ENCODE measurements at regions not wholly inside any gene's neighbourhood (a gene's known extent, or its start where the extent isn't known, plus 50 kb on each side); places are given as distances from the start of the nearest gene placed in this dataset.

DNA sequence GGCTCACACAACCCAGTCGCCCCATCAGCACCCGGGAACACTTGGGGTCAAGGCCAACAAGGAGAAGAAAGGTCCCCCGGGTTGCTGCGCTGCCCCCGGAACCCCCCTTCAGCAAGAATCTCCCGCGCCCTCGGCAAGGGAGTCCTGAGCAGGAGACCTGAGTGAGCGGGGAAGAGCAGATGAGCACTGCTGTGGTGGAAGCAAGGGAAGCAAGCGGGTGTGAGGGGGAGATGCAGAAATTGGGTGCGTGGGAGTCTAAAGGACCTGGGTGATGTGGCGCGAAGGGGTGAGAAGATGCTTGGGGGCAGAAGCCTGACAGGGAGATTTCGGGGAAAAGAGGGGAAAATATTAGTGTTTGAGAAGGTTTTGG is 105.5 kb upstream of the PRB2 start:
- Mint-ChIP-seq H3K4me1 (peaks cover 3% of the 10 kb centered on the region), H3K4me3 (no peak overlapping the region), H3K9me3 (peaks cover 11% of the 10 kb centered on the region), H3K27ac (no peak overlapping the region), H3K27me3 (peaks cover 29% of the 10 kb centered on the region), H3K36me3 (ENCODE audit: low read depth) (no peaks in the 10 kb centered on the region)
- DNase-seq = no peak
- intact Hi-C loops (cut with micrococcal nuclease) = no loop called here

DNA sequence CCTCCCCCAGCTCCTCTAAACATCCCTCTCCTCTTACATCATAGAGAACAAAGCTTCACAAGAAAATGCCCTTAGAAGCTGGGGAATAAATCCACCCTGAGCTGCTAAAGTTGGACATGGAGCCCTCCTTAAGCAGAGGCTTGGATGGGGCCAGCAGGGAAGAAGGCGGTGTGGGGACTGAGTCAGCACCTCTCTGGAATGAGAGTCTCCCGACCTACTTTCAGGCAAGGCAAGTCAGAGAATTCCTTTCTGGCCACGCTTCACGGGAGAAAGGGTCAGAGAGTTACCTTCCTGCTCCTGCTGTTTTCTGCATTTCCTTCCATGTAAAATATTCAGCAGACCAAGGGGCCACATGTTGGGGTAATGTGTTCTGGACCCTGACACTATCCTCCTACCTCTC is 113.3 kb upstream of the PRB2 start:
- no peak for DNase-seq
- Mint-ChIP-seq H3K4me1 (no peaks in the 10 kb centered on the region), H3K27ac (no peak overlapping the region), H3K4me3 (no peak overlapping the region), H3K27me3 (peaks cover 13% of the 10 kb centered on the region), H3K9me3 (no peaks in the 10 kb centered on the region), H3K36me3 (ENCODE audit: low read depth) (no peaks in the 10 kb centered on the region)
- intact Hi-C loops (cut with micrococcal nuclease) = no loop called here

GRCh38 chr12:11509326-11509725 is 114.0 kb upstream of the PRB2 start:
- H3K9me3 Mint-ChIP-seq = no peaks in the 10 kb centered on the region

DNA sequence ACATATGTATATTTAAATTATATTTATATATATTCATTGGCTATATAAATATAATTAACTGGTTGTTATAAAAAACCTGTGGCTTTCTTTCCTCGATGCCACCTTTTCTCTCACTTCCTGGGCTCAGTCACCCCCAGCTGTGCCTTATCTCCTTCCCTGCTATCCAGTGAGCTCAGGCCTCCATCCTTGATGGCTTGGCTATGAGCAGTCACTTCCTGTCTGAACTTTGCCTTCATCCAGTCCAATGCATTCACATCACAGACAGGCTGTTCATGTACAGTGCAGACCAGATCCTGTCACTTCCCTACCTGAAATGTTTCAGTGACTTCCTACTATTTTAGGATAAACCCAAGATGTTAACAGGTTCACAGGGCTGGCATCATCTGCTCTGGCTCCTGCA is 115.3 kb upstream of the PRB2 start:
- intact Hi-C loops (cut with micrococcal nuclease) = no loop called here
- H3K9me3 Mint-ChIP-seq = no peaks in the 10 kb centered on the region
- H3K27me3 Mint-ChIP-seq = peaks cover 16% of the 10 kb centered on the region
- no peaks in the 10 kb centered on the region for H3K4me1 Mint-ChIP-seq
- H3K36me3 Mint-ChIP-seq (ENCODE audit: low read depth) = no peaks in the 10 kb centered on the region
- no peak overlapping the region for H3K27ac Mint-ChIP-seq
- no peak for DNase-seq
- no peak overlapping the region for H3K4me3 Mint-ChIP-seq

More at GRCh38 chr12:11509326-11509725, 114.0 kb upstream of the PRB2 start:
- no peaks in the 10 kb centered on the region for H3K4me1 Mint-ChIP-seq
- no peak for DNase-seq
- H3K27ac Mint-ChIP-seq = no peak overlapping the region
- H3K36me3 Mint-ChIP-seq (ENCODE audit: low read depth) = no peaks in the 10 kb centered on the region
- intact Hi-C loops (cut with micrococcal nuclease) = no loop called here
- peaks cover 14% of the 10 kb centered on the region for H3K27me3 Mint-ChIP-seq
- H3K4me3 Mint-ChIP-seq = no peak overlapping the region

GRCh38 chr12:11513288-11513687 is 117.9 kb upstream of the PRB2 start:
- intact Hi-C loops (cut with micrococcal nuclease) = no loop called here
- H3K27ac Mint-ChIP-seq = no peak overlapping the region
- H3K36me3 Mint-ChIP-seq (ENCODE audit: low read depth) = no peaks in the 10 kb centered on the region
- H3K9me3 Mint-ChIP-seq = no peaks in the 10 kb centered on the region
- no peaks in the 10 kb centered on the region for H3K4me1 Mint-ChIP-seq
- DNase-seq = no peak
- H3K27me3 Mint-ChIP-seq = peaks cover 18% of the 10 kb centered on the region
- no peak overlapping the region for H3K4me3 Mint-ChIP-seq

DNA sequence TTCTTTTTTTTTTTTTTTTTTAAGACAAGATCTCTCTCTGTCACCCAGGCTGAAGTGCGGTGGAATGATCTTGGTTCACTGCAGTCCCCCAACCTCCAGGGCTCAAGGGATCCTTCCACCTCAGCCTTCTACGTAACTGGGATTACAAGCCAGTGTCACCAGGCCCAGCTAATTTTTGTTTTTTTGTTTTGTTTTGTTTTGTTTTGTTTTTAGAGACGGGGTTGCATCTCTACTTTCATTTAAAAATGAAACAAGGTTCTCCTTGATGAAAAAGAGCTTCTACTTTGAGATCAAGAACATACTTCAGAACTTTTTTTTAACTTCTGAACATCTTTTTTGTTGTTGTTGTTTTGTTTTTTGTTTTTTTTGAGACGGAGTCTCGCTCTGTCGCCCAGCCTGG is 121.7 kb upstream of the PRB2 start:
- no peak overlapping the region for H3K27ac Mint-ChIP-seq
- no peak for DNase-seq
- H3K9me3 Mint-ChIP-seq = no peaks in the 10 kb centered on the region
- no peaks in the 10 kb centered on the region for H3K36me3 Mint-ChIP-seq (ENCODE audit: low read depth)
- H3K27me3 Mint-ChIP-seq = peaks cover 25% of the 10 kb centered on the region
- H3K4me1 Mint-ChIP-seq = no peaks in the 10 kb centered on the region
- H3K4me3 Mint-ChIP-seq = no peak overlapping the region
- intact Hi-C loops (cut with micrococcal nuclease) = no loop called here

DNA sequence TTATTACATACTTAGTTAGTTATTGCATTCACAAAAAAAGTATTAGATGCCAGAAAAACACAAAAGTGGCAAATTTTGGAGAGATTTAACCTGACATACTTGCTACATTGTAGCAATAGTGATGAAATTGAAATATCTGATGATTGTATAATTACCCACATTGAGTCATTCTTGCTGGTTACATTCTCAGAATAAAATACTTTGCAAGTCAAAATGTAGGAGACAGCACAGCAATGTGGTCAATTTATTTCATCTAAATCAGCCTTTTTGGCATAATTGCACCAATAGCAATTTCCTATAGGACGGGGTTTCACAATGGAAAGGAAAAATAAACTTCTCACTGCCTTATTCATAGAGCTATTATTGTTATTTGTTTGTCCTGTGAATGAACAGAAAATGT is 125.0 kb upstream of the ETV6 start:
- no peak for DNase-seq
- H3K27me3 Mint-ChIP-seq = peaks cover 32% of the 10 kb centered on the region
- H3K4me3 Mint-ChIP-seq = no peak overlapping the region
- intact Hi-C loops (cut with micrococcal nuclease) = no loop called here
- no peaks in the 10 kb centered on the region for H3K4me1 Mint-ChIP-seq
- no peak overlapping the region for H3K27ac Mint-ChIP-seq
- no peaks in the 10 kb centered on the region for H3K9me3 Mint-ChIP-seq
- no peaks in the 10 kb centered on the region for H3K36me3 Mint-ChIP-seq (ENCODE audit: low read depth)

DNA sequence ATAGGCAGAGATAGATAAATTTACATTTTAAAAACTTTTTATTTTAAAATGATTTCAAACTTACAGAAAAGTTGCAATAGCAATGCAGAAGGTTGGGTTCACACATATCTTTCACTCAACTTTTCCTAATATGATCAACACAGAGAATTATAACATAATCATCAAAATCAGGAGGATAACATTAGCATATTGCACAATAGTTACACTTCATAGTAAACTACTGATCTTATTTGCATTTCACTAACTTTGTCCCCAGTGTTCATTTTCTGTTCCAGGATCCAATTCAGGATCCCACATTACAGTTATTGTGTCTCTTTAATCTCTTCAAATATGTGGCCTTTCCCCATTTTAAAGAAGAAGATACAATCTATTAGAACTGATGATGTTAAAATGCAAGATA is 115.4 kb upstream of the ETV6 start:
- intact Hi-C loops (cut with micrococcal nuclease) = no loop called here
- H3K4me3 Mint-ChIP-seq = no peak overlapping the region
- H3K27me3 Mint-ChIP-seq = peaks cover 36% of the 10 kb centered on the region
- H3K36me3 Mint-ChIP-seq (ENCODE audit: low read depth) = no peaks in the 10 kb centered on the region
- DNase-seq = no peak
- H3K4me1 Mint-ChIP-seq = no peaks in the 10 kb centered on the region
- no peak overlapping the region for H3K27ac Mint-ChIP-seq
- peaks cover 7% of the 10 kb centered on the region for H3K9me3 Mint-ChIP-seq

- H3K4me3 Mint-ChIP-seq = no peak overlapping the region
- intact Hi-C loops (cut with micrococcal nuclease) = no loop called here
- H3K9me3 Mint-ChIP-seq = peaks cover 11% of the 10 kb centered on the region
- H3K27me3 Mint-ChIP-seq = peaks cover 29% of the 10 kb centered on the region
- DNase-seq = no peak
- H3K36me3 Mint-ChIP-seq (ENCODE audit: low read depth) = no peaks in the 10 kb centered on the region
- H3K27ac Mint-ChIP-seq = no peak overlapping the region
- no peaks in the 10 kb centered on the region for H3K4me1 Mint-ChIP-seq
Observed at GRCh38 chr12:11535127-11535526, 114.3 kb upstream of the ETV6 start.

DNA sequence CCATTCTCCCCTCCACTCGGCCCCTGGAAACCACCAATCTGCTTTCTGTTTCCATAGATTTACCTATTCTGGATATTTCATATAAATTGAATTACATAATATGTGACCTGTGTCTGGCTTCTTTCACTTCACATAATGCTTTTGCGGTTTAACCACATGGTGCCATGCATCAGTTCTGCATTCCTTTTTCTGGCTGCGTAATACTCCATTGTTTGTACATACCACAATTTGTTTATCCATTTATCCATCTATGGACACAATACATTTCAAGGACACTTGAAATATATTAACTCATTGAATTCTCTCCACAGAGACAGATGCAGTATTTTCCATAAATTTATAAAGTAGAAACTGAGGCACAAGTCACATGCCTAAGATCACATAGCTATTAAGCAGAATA is 110.3 kb upstream of the ETV6 start:
- H3K36me3 Mint-ChIP-seq (ENCODE audit: low read depth) = no peaks in the 10 kb centered on the region
- H3K27ac Mint-ChIP-seq = no peak overlapping the region
- intact Hi-C loops (cut with micrococcal nuclease) = no loop called here
- H3K4me1 Mint-ChIP-seq = peaks cover 15% of the 10 kb centered on the region
- H3K27me3 Mint-ChIP-seq = peaks cover 5% of the 10 kb centered on the region
- DNase-seq = no peak
- peaks cover 11% of the 10 kb centered on the region for H3K9me3 Mint-ChIP-seq
- H3K4me3 Mint-ChIP-seq = no peak overlapping the region

DNA sequence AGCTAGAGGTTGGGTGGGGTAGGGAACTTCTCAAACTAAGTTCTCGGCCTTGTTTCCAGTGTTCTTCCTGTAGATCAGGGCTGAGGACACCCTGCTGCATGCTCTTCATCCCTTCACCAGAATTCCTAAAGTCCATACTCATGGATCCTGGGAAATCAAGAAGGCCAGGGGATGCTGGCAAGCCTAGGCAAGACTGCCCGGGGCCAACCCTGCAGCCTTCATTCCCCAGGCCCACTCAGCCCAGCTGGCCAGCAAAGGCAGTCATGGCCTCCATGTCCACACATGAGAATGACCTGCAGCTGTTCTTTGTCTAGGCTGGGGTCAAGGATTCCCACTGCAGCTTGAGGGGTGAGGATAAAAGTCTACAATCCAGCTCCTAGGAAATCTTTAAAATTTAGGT is 109.3 kb upstream of the ETV6 start:
- Mint-ChIP-seq H3K27me3 (peaks cover 4% of the 10 kb centered on the region), H3K4me3 (no peak overlapping the region), H3K9me3 (peaks cover 7% of the 10 kb centered on the region), H3K27ac (no peak overlapping the region), H3K36me3 (ENCODE audit: low read depth) (no peaks in the 10 kb centered on the region), H3K4me1 (peaks cover 24% of the 10 kb centered on the region)
- intact Hi-C loops (cut with micrococcal nuclease) = no loop called here
- no peak for DNase-seq

DNA sequence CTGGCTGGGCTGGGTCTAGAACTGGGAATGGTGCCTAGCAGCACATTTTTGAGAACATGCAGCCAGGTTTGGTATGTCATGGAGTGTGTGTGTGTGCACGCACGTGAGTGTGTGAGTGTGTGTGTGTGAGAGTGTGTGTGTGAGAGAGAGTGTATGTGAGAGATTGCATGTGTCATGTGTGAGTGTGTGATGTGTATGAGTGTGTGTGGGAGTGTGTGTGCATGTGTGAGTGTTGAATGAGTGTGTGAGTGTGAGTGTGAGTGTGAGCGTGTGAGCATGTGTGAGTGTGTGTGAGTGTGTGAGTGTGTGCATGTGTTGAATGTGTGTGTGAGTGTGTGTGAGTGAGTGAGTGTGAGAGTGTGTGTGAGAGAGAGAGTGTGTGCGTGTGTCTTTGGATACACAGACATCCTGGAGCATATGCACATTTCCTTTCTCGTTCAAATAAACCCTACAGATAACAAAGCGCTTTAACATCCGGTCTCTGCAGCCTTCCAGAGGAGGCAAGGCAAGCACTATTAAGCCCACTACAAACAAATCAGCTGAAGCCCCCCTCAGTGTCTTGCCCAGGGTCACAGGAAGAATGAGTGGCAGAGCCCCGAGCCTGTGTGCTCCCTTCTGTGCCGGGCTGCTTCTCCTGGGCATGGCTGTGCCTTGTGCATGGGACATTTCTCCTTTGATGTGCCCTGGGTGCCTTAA is 108.7 kb upstream of the ETV6 start:
- no peaks in the 10 kb centered on the region for H3K36me3 Mint-ChIP-seq (ENCODE audit: low read depth)
- peaks cover 7% of the 10 kb centered on the region for H3K9me3 Mint-ChIP-seq
- H3K27ac Mint-ChIP-seq = no peak overlapping the region
- peaks cover 30% of the 10 kb centered on the region for H3K4me1 Mint-ChIP-seq
- H3K4me3 Mint-ChIP-seq = peak overlapping the region; percentile 1
- peaks cover 4% of the 10 kb centered on the region for H3K27me3 Mint-ChIP-seq
- DNase-seq = no peak
- intact Hi-C loops (cut with micrococcal nuclease) = no loop called here

DNA sequence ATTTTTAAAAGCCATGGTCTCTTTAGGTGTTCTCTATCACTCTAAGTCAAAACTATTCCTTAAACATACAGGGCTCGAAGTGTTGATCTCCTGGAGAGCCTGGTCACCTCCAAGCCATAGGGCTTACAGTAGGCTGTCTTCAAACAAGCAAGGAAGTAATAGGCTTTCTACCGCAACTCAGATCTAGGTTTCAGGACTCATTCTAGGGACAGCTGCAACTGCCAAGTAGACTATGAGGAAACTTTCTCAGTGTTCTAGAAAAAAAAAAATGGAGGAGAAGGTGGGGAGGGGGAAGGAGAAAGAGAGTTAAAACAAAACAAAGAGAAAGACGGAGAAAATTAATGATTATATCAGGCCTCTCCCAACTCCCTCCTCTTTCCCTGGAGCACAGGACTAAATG is 106.9 kb upstream of the ETV6 start:
- Mint-ChIP-seq H3K4me3 (no peak overlapping the region), H3K27ac (no peak overlapping the region), H3K4me1 (peaks cover 36% of the 10 kb centered on the region), H3K9me3 (peaks cover 7% of the 10 kb centered on the region), H3K27me3 (no peaks in the 10 kb centered on the region), H3K36me3 (ENCODE audit: low read depth) (no peaks in the 10 kb centered on the region)
- no peak for DNase-seq
- intact Hi-C loops (cut with micrococcal nuclease) = no loop called here

DNA sequence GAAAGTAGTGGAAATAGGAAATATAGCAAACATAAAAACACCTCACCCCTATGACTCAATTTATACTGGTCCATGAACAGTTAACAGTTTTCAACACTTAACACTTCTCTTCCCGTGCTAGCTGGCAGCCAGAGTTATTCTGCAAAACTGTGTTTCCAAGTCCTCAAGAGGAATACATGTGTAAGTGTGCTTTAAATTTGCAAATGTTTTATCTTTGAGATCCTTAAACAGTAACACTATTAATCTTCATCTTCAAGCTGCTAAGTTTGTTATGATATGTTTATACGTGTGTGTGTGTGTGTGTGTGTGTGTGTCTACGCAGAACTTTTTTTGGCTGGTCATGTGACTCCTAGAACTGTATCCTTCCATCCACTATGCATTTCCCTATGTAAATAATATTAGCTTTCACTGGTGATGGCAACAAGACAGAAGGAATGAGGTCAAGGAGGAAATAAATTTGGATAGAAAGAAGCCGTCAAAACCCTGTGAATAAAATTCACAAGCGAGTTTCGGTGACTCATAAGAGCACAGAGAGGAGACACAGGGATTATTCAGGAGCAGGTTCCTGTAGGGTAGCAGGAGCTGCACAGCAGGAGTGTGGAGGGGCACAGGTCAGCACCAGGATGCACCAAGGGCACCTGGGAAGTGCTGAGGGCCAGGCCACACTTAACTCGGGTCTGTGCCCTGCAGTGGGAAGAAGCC is 105.9 kb upstream of the ETV6 start:
- intact Hi-C loops (cut with micrococcal nuclease) = no loop called here
- H3K9me3 Mint-ChIP-seq = peaks cover 7% of the 10 kb centered on the region

More for the DNA sequence above, 105.9 kb upstream of the ETV6 start:
- peaks cover 36% of the 10 kb centered on the region for H3K4me1 Mint-ChIP-seq
- H3K36me3 Mint-ChIP-seq (ENCODE audit: low read depth) = no peaks in the 10 kb centered on the region
- no peaks in the 10 kb centered on the region for H3K27me3 Mint-ChIP-seq
- no peak overlapping the region for H3K27ac Mint-ChIP-seq
- no peak for DNase-seq
- H3K4me3 Mint-ChIP-seq = no peak overlapping the region
